Epithelial cell of esophagus (primary cell): ENCODE measurements at regions not wholly inside any gene's neighbourhood (a gene's known extent, or its start where the extent isn't known, plus 50 kb on each side); places are given as distances from the start of the nearest gene placed in this dataset.

Experiments
- DNase-seq: peaks from one replicate; pipeline ENCODE4 v3.0.0; 2010; ENCODE audit warnings: low read depth
- H3K4me3 ChIP-seq: 2 replicates; pipeline ENCODE4 v1.5.1; 2011; ENCODE audit warnings: mild to moderate bottlenecking, low read length, control low read depth
- CTCF ChIP-seq: IDR thresholded peaks from 2 replicates; pipeline ENCODE4 v1.5.1; 2011; ENCODE audit warnings: low read depth, mild to moderate bottlenecking, low read length, control low read depth, inconsistent platforms; ENCODE audit not compliant: insufficient read depth; ENCODE audit errors: missing control alignments

- no peak overlapping the region for H3K4me3 ChIP-seq
- TF ChIP-seq CTCF: no peak
- no peak for DNase-seq
Observed at GRCh38 chr2:122238006-122238559, 482.6 kb downstream of the TSN start.

GRCh38 chr2:122239440-122239839 is 484.0 kb downstream of the TSN start:
- TF ChIP-seq CTCF: no peak
- no peak for DNase-seq
- no peak overlapping the region for H3K4me3 ChIP-seq

- H3K4me3 ChIP-seq: no peak overlapping the region
- no peak for DNase-seq
- no peak for TF ChIP-seq CTCF
Observed at GRCh38 chr2:122244598-122245229, 489.3 kb downstream of the TSN start.

GRCh38 chr2:122249673-122250072 is 494.2 kb downstream of the TSN start:
- DNase-seq: no peak
- H3K4me3 ChIP-seq: no peak overlapping the region
- no peak for TF ChIP-seq CTCF

- TF ChIP-seq CTCF: no peak
- no peak overlapping the region for H3K4me3 ChIP-seq
- DNase-seq: no peak
Observed at GRCh38 chr2:122251158-122251557, 495.7 kb downstream of the TSN start.

- H3K4me3 ChIP-seq: no peak overlapping the region
- DNase-seq: no peak
- TF ChIP-seq CTCF: no peak
Observed at GRCh38 chr2:122251566-122251965, 496.1 kb downstream of the TSN start.

- H3K4me3 ChIP-seq: no peak overlapping the region
- no peak for DNase-seq
- TF ChIP-seq CTCF: no peak
Observed at GRCh38 chr2:122255924-122256323, 500.5 kb downstream of the TSN start.
